Astrocyte of the spinal cord (primary cell): ENCODE measurements at regions not wholly inside any gene's neighbourhood (a gene's known extent, or its start where the extent isn't known, plus 50 kb on each side); places are given as distances from the start of the nearest gene placed in this dataset.

Source experiments
- DNase-seq: peaks from one replicate; pipeline ENCODE4 v3.0.0; 2011; ENCODE audit warnings: low read depth, low spot score
- H3K4me3 ChIP-seq: 2 replicates; pipeline ENCODE4 v1.5.1; 2011; ENCODE audit warnings: low read depth, mild to moderate bottlenecking, low read length, moderate library complexity
- in situ Hi-C: cut with HindIII; loops from 2 replicates; pipeline ENCODE4 v1.10.0; 2017; ENCODE audit warnings: low sequenced_read_pairs
- TF ChIP-seq, protein P1 (sequence below): IDR thresholded peaks from 2 replicates; pipeline ENCODE4 v1.5.1; 2012; ENCODE audit warnings: low read depth, mild to moderate bottlenecking, low read length, inconsistent platforms

DNA sequence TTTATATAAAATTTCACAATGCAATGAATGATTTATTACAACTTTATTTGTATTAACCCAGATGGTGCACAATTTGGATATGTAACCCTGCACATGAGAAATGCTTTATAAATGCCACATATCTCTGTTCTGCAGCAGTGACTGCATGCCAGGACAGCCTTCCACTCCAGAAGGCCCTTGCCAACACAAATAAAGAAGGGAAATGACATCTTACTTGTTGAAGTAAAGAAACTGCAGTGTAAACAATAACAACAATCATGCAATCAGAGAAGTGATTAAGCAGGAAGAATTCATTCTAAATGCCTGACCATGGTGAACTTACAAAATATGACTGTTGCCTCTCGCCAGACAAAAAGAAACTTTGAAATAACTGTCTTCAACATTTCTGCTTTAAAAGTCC lies 129.9 kb upstream of the CHST9 start:
- TF ChIP-seq, protein P1, sequence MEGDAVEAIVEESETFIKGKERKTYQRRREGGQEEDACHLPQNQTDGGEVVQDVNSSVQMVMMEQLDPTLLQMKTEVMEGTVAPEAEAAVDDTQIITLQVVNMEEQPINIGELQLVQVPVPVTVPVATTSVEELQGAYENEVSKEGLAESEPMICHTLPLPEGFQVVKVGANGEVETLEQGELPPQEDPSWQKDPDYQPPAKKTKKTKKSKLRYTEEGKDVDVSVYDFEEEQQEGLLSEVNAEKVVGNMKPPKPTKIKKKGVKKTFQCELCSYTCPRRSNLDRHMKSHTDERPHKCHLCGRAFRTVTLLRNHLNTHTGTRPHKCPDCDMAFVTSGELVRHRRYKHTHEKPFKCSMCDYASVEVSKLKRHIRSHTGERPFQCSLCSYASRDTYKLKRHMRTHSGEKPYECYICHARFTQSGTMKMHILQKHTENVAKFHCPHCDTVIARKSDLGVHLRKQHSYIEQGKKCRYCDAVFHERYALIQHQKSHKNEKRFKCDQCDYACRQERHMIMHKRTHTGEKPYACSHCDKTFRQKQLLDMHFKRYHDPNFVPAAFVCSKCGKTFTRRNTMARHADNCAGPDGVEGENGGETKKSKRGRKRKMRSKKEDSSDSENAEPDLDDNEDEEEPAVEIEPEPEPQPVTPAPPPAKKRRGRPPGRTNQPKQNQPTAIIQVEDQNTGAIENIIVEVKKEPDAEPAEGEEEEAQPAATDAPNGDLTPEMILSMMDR, result no peak

GRCh38 chr18:27313678-27314077 lies 128.6 kb upstream of the CHST9 start:
- in situ Hi-C loops, result no loop called here

More for the DNA sequence above, 129.9 kb upstream of the CHST9 start:
- DNase-seq, result peak; percentile 3
- no peak overlapping the region for H3K4me3 ChIP-seq
- in situ Hi-C loops, result no loop called here

GRCh38 chr18:27312853-27313252 lies 127.7 kb upstream of the CHST9 start:
- H3K4me3 ChIP-seq, result no peak overlapping the region
- in situ Hi-C loops, result no loop called here
- DNase-seq, result no peak
- TF ChIP-seq, protein P1, result no peak

More at GRCh38 chr18:27313678-27314077, 128.6 kb upstream of the CHST9 start:
- H3K4me3 ChIP-seq, result no peak overlapping the region
- TF ChIP-seq, protein P1, result no peak
- no peak for DNase-seq

- H3K4me3 ChIP-seq, result no peak overlapping the region
- DNase-seq, result no peak
- TF ChIP-seq, protein P1, result no peak
- in situ Hi-C loops, result no loop called here
Measured at GRCh38 chr18:27312153-27312552, 127.0 kb upstream of the CHST9 start.

DNA sequence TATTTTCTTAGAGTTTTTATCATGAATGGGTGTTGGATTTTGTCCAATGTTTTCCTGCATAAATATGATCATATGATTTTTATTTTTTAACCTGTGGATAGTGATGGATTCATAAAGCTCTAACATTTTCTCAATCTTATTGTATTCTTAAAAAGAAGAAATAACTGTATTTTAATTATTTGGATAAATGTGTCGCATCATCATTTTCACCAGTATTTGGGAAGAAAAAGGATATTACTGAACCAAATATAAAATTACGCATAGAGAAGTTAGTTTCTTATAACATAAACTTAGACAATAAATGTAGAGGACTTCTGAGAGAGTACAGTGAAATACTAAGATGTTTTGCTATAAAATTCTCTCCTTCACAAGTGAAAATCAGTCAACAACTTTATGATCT lies 126.0 kb upstream of the CHST9 start:
- in situ Hi-C loops, result no loop called here
- DNase-seq, result no peak
- no peak overlapping the region for H3K4me3 ChIP-seq
- TF ChIP-seq, protein P1, result no peak

DNA sequence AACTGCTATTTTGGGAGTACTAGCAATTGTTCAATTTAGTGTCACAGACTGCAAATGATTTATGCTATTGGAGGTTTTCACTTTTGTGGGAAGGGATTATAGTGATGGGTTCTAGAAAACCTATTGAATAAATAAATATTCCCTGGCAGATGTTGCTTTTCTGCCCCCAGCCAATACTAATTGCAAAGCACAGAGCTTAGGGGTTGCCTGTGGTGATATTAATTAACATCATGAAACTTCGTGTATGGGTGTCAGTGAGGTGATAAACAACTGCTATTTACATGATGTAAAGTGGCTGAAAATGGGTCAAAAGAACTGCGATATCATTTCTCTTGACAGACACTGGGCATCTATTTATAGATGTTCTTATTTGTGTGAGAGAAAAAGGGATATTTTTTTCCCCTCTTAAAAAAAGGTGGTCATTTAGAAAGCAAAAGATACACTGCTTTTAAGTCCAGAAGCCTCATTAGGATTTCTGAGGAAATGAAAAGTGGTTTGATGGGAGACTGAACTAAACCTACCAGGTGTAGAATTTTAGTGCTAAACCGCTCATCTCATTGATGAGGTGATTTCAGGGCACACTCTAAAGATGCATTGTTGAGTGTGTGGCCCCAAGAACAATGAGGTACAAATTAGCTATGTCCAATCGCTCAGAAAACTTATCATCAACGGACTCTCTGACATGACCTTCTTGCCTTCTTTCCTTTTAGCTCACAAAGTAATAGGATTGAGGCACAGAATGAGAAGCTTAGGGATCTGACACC lies 116.7 kb upstream of the CHST9 start:
- in situ Hi-C loops, result no loop called here
- H3K4me3 ChIP-seq, result no peak overlapping the region
- no peak for DNase-seq
- TF ChIP-seq, protein P1, result no peak
